ENCODE measurements at regions not wholly inside any gene's neighbourhood (a gene's known extent, or its start where the extent isn't known, plus 50 kb on each side); places are given as distances from the start of the nearest gene placed in this dataset.

GRCh38 chr1:55927702-55928290 is 651.6 kb downstream of the PLPP3 start:
- in situ Hi-C loops (cut with HindIII; ENCODE audit: low pct_unique_long_range_greater_than_20kb, low sequenced_read_pairs), result no loop called here
- no peak for DNase-seq (ENCODE audit: low read depth in 1 of 2, low spot score in 1 of 2)
- no peak for TF ChIP-seq JUND (IDR thresholded peaks at IDR 0.05; ENCODE audit: low read depth)

- in situ Hi-C loops (cut with HindIII; ENCODE audit: low pct_unique_long_range_greater_than_20kb, low sequenced_read_pairs), result no loop called here
- no peak for DNase-seq (ENCODE audit: low read depth in 1 of 2, low spot score in 1 of 2)
- no peak for TF ChIP-seq JUND (IDR thresholded peaks at IDR 0.05; ENCODE audit: low read depth)
These were observed 652.4 kb downstream of the PLPP3 start for GRCh38 chr1:55926906-55927471.

- no peak for DNase-seq (ENCODE audit: low read depth in 1 of 2, low spot score in 1 of 2)
- in situ Hi-C loops (cut with HindIII; ENCODE audit: low pct_unique_long_range_greater_than_20kb, low sequenced_read_pairs), result no loop called here
- no peak for TF ChIP-seq JUND (IDR thresholded peaks at IDR 0.05; ENCODE audit: low read depth)
These were observed 662.5 kb downstream of the PLPP3 start for GRCh38 chr1:55916907-55917306.

DNA sequence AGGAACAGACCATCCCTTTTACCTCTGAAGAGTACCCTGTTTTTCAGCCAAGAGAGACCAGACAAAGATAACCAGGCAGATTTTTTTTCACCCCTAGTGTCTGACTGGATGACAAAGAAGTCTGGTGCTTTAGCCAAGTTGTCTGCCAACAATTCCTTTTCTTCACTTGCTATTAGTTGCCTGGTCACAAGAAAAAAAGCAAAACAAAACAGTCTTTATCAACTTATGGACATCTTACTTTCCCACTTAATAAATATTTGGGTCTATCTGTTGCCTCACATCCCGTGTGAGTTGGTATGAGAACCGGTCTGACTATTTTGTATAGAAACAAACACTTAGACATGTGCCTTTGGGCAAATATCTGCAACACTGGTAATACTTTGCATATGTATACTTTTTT is 662.9 kb downstream of the PLPP3 start:
- TF ChIP-seq JUND (IDR thresholded peaks at IDR 0.05; ENCODE audit: low read depth), result no peak
- in situ Hi-C loops (cut with HindIII; ENCODE audit: low pct_unique_long_range_greater_than_20kb, low sequenced_read_pairs), result no loop called here
- DNase-seq (ENCODE audit: low read depth in 1 of 2, low spot score in 1 of 2), result peak in 1 of 2 experiments; percentile 12

DNA sequence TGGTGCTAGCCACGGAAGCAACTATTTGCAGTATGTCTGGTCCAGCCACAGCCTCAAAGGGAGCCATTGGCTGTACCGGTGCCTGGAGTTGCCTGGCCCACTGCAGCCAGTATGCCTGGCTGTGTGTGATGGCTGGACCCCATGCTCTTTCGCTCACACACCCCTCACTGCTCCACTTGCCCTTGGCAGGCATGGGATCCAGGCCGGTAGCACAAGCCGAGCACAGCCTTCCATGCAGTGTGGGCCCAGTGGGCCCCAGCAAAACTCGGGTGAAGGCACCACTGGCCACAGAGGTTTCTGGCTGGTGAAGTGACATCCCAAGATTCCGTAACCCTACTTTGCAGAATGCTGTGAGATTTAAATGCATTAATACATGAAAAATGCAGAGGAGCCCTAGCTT is 665.8 kb downstream of the PLPP3 start:
- in situ Hi-C loops (cut with HindIII; ENCODE audit: low pct_unique_long_range_greater_than_20kb, low sequenced_read_pairs), result no loop called here
- TF ChIP-seq JUND (IDR thresholded peaks at IDR 0.05; ENCODE audit: low read depth), result no peak
- DNase-seq (ENCODE audit: low read depth in 1 of 2, low spot score in 1 of 2), result no peak

DNA sequence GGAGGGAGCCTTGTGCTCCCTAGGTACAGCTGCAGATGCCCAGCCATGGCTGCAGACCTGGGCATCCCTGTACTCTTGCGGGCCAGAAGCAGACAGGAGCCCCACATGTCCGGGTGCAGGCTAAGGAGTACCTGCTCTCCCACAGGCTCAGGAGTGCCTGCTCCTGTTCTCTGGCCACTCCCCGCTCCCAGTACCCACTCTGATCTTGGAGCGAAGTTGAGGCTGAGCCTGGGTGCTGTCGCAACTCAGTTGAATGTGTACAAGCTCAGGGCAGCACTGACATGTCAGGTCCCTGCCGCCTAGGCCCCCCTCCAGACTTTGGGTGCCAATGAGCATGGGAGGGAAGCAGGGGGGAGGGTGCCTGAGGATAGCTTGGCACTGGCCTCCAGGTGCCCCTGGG is 666.9 kb downstream of the PLPP3 start:
- in situ Hi-C loops (cut with HindIII; ENCODE audit: low pct_unique_long_range_greater_than_20kb, low sequenced_read_pairs), result no loop called here
- no peak for TF ChIP-seq JUND (IDR thresholded peaks at IDR 0.05; ENCODE audit: low read depth)
- no peak for DNase-seq (ENCODE audit: low read depth in 1 of 2, low spot score in 1 of 2)

DNA sequence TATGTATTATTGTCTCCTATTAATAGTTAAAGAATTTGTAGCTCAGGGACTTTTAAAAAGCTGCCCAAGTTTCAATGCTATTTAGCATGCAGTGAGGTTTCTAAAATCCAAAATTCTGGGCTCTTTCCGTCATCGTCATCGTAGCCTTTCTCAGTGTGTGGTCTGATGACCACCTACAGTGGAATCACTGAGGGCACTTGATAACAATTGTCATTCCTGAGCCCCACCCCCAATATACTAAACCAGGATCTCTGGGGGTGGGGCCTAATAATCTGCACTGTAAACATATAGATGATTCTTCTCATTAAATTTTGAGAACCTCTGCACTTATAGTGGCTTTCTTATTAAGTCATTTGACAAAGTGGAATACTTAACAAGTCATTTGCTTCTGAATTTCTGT is 674.8 kb downstream of the PLPP3 start:
- TF ChIP-seq JUND (IDR thresholded peaks at IDR 0.05; ENCODE audit: low read depth), result no peak
- DNase-seq (ENCODE audit: low read depth in 1 of 2, low spot score in 1 of 2), result no peak
- in situ Hi-C loops (cut with HindIII; ENCODE audit: low pct_unique_long_range_greater_than_20kb, low sequenced_read_pairs), result no loop called here

DNA sequence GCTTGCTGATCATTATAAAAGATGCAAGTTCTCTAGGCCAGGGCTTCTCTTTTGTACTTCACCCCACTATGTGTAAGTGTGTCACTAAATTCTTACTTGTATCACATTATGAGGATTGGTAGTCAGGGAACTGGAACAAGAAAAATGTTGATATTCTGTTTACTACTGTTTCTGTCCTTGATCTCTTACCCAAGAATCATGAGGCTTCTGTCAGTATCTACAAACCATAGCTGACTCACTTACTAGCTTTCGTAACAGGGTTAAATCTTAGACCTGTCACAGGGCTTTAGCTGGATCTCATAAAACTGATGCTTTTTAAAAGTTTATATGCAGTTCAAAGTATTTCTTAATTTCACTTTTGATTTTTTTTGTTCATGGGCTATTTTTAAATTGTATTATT is 681.2 kb downstream of the PLPP3 start:
- in situ Hi-C loops (cut with HindIII; ENCODE audit: low pct_unique_long_range_greater_than_20kb, low sequenced_read_pairs), result no loop called here
- no peak for TF ChIP-seq JUND (IDR thresholded peaks at IDR 0.05; ENCODE audit: low read depth)
- no peak for DNase-seq (ENCODE audit: low read depth in 1 of 2, low spot score in 1 of 2)

DNA sequence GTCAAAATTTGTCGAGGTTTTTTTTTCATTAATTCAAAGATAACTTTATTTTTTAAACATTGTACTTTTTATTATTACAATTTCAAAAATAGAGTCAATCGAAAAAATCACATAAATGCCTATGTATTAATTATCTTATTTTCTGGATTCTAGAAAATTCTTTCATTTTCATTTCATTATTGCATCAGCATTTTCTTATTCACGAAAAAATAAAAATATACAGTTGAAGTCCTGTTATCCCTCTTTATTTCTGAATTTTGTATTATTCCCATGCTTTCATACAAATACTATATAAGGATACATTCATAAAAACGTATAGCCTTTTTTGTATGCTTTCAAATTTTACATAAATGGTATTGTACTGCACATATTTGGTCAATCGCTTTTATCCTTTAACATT is 681.0 kb upstream of the USP24 start:
- in situ Hi-C loops (cut with HindIII; ENCODE audit: low pct_unique_long_range_greater_than_20kb, low sequenced_read_pairs), result no loop called here
- no peak for DNase-seq (ENCODE audit: low read depth in 1 of 2, low spot score in 1 of 2)
- no peak for TF ChIP-seq JUND (IDR thresholded peaks at IDR 0.05; ENCODE audit: low read depth)

DNA sequence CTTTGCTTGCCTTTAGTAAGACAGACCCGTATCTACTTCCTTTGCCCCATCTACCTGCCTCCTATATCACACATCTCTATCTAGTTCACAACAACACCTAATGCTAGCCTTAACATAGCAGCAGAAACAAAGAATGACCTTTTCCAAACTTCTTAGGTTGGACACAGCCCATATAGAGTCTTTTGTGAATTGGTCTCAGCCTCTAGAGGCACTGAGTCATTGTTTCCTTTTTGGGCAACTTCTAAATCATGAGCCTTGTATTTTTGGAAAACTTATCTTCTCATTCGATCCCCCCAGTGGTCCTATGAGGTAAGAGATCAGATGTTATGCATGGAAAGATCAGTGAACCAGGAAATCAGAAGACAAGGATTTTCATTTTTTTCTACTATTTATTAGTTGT is 679.4 kb upstream of the USP24 start:
- DNase-seq (ENCODE audit: low read depth in 1 of 2, low spot score in 1 of 2), result no peak
- no peak for TF ChIP-seq JUND (IDR thresholded peaks at IDR 0.05; ENCODE audit: low read depth)
- in situ Hi-C loops (cut with HindIII; ENCODE audit: low pct_unique_long_range_greater_than_20kb, low sequenced_read_pairs), result no loop called here

DNA sequence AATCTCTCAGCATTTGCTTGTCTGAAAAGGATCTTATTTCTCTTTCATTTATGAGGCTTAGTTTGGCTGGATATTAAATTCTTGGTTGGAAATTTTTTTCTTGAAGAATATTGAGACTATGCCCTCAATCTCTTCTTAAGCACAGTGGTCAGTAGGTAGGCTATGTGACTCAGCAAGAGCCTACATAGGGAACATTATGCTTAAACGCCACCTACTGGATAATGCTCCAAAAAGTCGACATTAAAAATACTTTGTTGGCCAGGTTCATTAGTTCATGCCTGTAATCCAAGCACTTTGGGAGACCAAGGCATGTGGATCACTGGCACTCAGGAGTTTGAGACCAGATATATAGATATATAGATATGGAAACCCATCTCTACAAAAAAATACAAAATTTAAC is 678.0 kb upstream of the USP24 start:
- in situ Hi-C loops (cut with HindIII; ENCODE audit: low pct_unique_long_range_greater_than_20kb, low sequenced_read_pairs), result no loop called here
- peak; percentile 11 to 48 for DNase-seq (ENCODE audit: low read depth in 1 of 2, low spot score in 1 of 2)
- no peak for TF ChIP-seq JUND (IDR thresholded peaks at IDR 0.05; ENCODE audit: low read depth)

DNA sequence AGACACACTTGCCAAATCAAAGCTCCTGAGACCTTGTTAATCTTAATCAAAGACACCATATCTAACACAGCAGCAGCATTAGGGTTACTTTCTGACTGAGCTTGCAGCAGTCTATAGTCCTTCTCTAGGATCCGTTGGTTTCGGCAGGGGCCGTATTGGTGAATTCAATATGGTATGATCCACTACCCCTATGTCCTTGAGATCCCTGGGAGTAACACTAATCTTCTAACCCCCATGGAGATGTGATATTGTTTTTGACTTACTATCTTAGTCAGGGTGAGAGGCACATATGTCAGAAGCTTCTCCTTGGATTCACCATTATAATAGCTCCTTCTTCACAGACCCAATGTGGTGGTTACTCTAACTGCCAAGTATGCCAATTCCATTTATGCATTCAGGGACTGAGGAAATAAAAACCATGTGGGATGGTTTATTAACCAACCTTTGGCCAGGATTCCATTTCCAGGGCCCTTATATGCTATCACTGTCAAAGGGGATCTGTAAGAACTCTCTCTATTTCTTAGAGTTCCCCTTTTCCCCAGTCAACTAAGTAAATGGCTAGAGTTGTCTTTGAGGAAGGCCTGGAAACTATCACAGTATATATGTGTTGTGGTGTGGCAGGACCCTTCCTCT is 673.6 kb upstream of the USP24 start:
- in situ Hi-C loops (cut with HindIII; ENCODE audit: low pct_unique_long_range_greater_than_20kb, low sequenced_read_pairs), result no loop called here
- TF ChIP-seq JUND (IDR thresholded peaks at IDR 0.05; ENCODE audit: low read depth), result no peak
- DNase-seq (ENCODE audit: low read depth in 1 of 2, low spot score in 1 of 2), result no peak

DNA sequence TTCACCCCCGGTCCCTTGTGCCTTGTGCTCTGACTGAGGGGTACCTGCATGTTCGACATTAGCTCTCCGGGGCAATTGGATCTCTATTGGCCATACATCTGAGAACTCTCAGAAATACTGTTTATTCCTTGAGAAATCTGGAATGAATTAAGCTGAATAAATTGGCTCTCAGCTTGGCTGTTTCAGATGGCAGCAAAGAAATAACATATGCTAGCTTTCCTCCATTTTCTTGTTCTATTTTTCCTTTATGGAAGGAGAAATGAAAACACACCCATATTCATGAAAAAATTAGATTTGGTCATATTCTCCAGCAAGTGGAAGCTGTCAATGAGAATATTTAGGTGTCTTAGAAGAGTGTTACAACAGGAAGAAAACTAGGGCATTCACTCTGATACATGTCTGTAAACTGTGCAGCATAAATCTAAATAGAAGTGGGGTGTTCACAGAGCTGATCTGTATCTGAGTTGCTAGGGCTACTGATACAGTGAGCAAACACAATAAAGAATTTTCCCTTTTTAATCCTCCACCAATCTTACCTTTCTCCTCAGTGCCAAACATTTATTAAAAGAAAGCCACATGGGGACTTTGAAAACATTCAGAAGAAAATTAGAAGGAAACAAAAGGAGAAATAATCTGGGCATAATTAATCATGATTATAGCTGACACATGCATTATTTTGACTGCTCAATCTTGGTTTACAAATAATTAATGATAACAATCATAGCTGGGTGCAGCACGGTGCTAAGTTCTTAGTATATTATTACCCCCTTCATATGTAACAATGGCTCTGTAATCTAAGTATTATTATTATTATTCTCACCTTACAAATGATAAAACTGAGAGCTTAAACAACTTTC is 671.9 kb upstream of the USP24 start:
- TF ChIP-seq JUND (IDR thresholded peaks at IDR 0.05; ENCODE audit: low read depth), result no peak
- in situ Hi-C loops (cut with HindIII; ENCODE audit: low pct_unique_long_range_greater_than_20kb, low sequenced_read_pairs), result no loop called here
- DNase-seq (ENCODE audit: low read depth in 1 of 2, low spot score in 1 of 2), result no peak
